ENCODE measurements at regions not wholly inside any gene's neighbourhood (a gene's known extent, or its start where the extent isn't known, plus 50 kb on each side); places are given as distances from the start of the nearest gene placed in this dataset.

GRCh38 chr7:46649876-46650275, 728.8 kb upstream of the IGFBP3 start:
- no peak for DNase-seq (ENCODE audit: low read depth in 2 of 3, low spot score in 1 of 3)

GRCh38 chr7:46637793-46638735, 717.0 kb upstream of the IGFBP3 start:
- no peak for DNase-seq (ENCODE audit: low read depth in 2 of 3, low spot score in 1 of 3)

- DNase-seq (ENCODE audit: low read depth in 2 of 3, low spot score in 1 of 3): no peak
Measured at GRCh38 chr7:46636022-46636421, 715.0 kb upstream of the IGFBP3 start.

- DNase-seq (ENCODE audit: low read depth in 2 of 3, low spot score in 1 of 3): no peak
Measured at GRCh38 chr7:46633630-46634240, 712.7 kb upstream of the IGFBP3 start.

GRCh38 chr7:46633200-46633599, 712.1 kb upstream of the IGFBP3 start:
- no peak for DNase-seq (ENCODE audit: low read depth in 2 of 3, low spot score in 1 of 3)

GRCh38 chr7:46630031-46630430, 709.0 kb upstream of the IGFBP3 start:
- no peak for DNase-seq (ENCODE audit: low read depth in 2 of 3, low spot score in 1 of 3)

- no peak for DNase-seq (ENCODE audit: low read depth in 2 of 3, low spot score in 1 of 3)
Measured at GRCh38 chr7:46628389-46628788, 707.3 kb upstream of the IGFBP3 start.

- no peak for DNase-seq (ENCODE audit: low read depth in 2 of 3, low spot score in 1 of 3)
Measured at GRCh38 chr7:46626691-46627310, 705.7 kb upstream of the IGFBP3 start.

- DNase-seq (ENCODE audit: low read depth in 2 of 3, low spot score in 1 of 3): no peak
Measured at GRCh38 chr7:46626261-46626660, 705.2 kb upstream of the IGFBP3 start.

GRCh38 chr7:46625032-46625431, 704.0 kb upstream of the IGFBP3 start:
- no peak for DNase-seq (ENCODE audit: low read depth in 2 of 3, low spot score in 1 of 3)

GRCh38 chr7:46622251-46622650, 701.2 kb upstream of the IGFBP3 start:
- DNase-seq (ENCODE audit: low read depth in 2 of 3, low spot score in 1 of 3): no peak

GRCh38 chr7:46619723-46620310, 698.7 kb upstream of the IGFBP3 start:
- no peak for DNase-seq (ENCODE audit: low read depth in 2 of 3, low spot score in 1 of 3)

- DNase-seq (ENCODE audit: low read depth in 2 of 3, low spot score in 1 of 3): no peak
Measured at GRCh38 chr7:46616636-46617035, 695.6 kb upstream of the IGFBP3 start.

- DNase-seq (ENCODE audit: low read depth in 2 of 3, low spot score in 1 of 3): no peak
Measured at GRCh38 chr7:46613551-46613950, 692.5 kb upstream of the IGFBP3 start.

- DNase-seq (ENCODE audit: low read depth in 2 of 3, low spot score in 1 of 3): no peak
Measured at GRCh38 chr7:46613116-46613515, 692.0 kb upstream of the IGFBP3 start.

GRCh38 chr7:46611508-46611907, 690.4 kb upstream of the IGFBP3 start:
- DNase-seq (ENCODE audit: low read depth in 2 of 3, low spot score in 1 of 3): no peak

- no peak for DNase-seq (ENCODE audit: low read depth in 2 of 3, low spot score in 1 of 3)
Measured at GRCh38 chr7:46610746-46611145, 689.7 kb upstream of the IGFBP3 start.

- no peak for DNase-seq (ENCODE audit: low read depth in 2 of 3, low spot score in 1 of 3)
Measured at GRCh38 chr7:46607176-46607575, 686.1 kb upstream of the IGFBP3 start.

GRCh38 chr7:46606761-46607160, 685.7 kb upstream of the IGFBP3 start:
- no peak for DNase-seq (ENCODE audit: low read depth in 2 of 3, low spot score in 1 of 3)

GRCh38 chr7:46604241-46604661, 683.2 kb upstream of the IGFBP3 start:
- no peak for DNase-seq (ENCODE audit: low read depth in 2 of 3, low spot score in 1 of 3)

- no peak for DNase-seq (ENCODE audit: low read depth in 2 of 3, low spot score in 1 of 3)
Measured at GRCh38 chr7:46603780-46604179, 682.7 kb upstream of the IGFBP3 start.

- DNase-seq (ENCODE audit: low read depth in 2 of 3, low spot score in 1 of 3): no peak
Measured at GRCh38 chr7:46603296-46603752, 682.3 kb upstream of the IGFBP3 start.
